HepG2 (cell line): ENCODE measurements at regions not wholly inside any gene's neighbourhood (a gene's known extent, or its start where the extent isn't known, plus 50 kb on each side); places are given as distances from the start of the nearest gene placed in this dataset.

Experiments used
- SOX13 ChIP-seq, 3 experiments: fragments of 450-650 bp in 1 of 3; sonication (generic) in 1 of 3; formaldehyde crosslinking in 1 of 3; IDR thresholded peaks in 2 of 3; conservative IDR thresholded peaks in 1 of 3; 2 replicates each; pipeline versions ENCODE4 v1.5.0 to v1.6.1; 2016 to 2020; ENCODE audit warnings: antibody characterized with exemption in 1 of 3, mild to moderate bottlenecking in 1 of 3, missing compliant biosample characterization in 1 of 3, missing genetic modification reagents in 1 of 3, moderate library complexity in 1 of 3
- SOX6 ChIP-seq, 2 experiments: fragments of 450-650 bp in 1 of 2; sonication (generic) in 1 of 2; formaldehyde crosslinking in 1 of 2; IDR thresholded peaks; 2 replicates each; pipeline versions ENCODE4 v1.4.0 to v1.6.1; 2017 to 2020; ENCODE audit warnings: antibody characterized with exemption in 1 of 2, mild to moderate bottlenecking in 1 of 2, missing genetic modification reagents in 1 of 2
- TIGD3 ChIP-seq: sonication (generic); formaldehyde crosslinking; IDR thresholded peaks from 2 replicates; pipeline ENCODE4 v1.5.1; 2020; ENCODE audit warnings: mild to moderate bottlenecking, missing genetic modification reagents, borderline replicate concordance
- USF2 ChIP-seq, 2 experiments: sonication (generic) in 1 of 2; formaldehyde crosslinking in 1 of 2; IDR thresholded peaks; 2 replicates each; pipeline versions ENCODE4 v1.5.1 to v1.6.1; 2011 to 2020; ENCODE audit warnings: borderline replicate concordance in 1 of 2, low read depth in 1 of 2, low read length in 1 of 2, mild to moderate bottlenecking in 1 of 2, missing genetic modification reagents in 1 of 2, moderate library complexity in 1 of 2
- ZFP36L1 ChIP-seq: sonication (generic); formaldehyde crosslinking; IDR thresholded peaks from 2 replicates; pipeline ENCODE4 v1.8.0; 2022; ENCODE audit warnings: mild to moderate bottlenecking, missing genetic modification reagents, moderate library complexity
- ZNF160 ChIP-seq: sonication (generic); formaldehyde crosslinking; IDR thresholded peaks from 2 replicates; pipeline ENCODE4 v1.8.0; 2022; ENCODE audit warnings: mild to moderate bottlenecking, inconsistent platforms, missing genetic modification reagents
- ZNF281 ChIP-seq: sonication (generic); formaldehyde crosslinking; IDR thresholded peaks from 2 replicates; pipeline ENCODE4 v1.4.0; 2020; ENCODE audit warnings: missing genetic modification reagents, borderline replicate concordance
- ZNF513 ChIP-seq: sonication (generic); formaldehyde crosslinking; conservative IDR thresholded peaks from 2 replicates; pipeline ENCODE4 v1.5.0; 2020; ENCODE audit warnings: missing genetic modification reagents
- ZNF891 ChIP-seq: sonication (generic); formaldehyde crosslinking; IDR thresholded peaks from 2 replicates; pipeline ENCODE4 v1.5.0; 2020; ENCODE audit warnings: mild to moderate bottlenecking, missing genetic modification reagents

GRCh38 chr9:106287091-106287631, 575.8 kb upstream of the ZNF462 start (continued):
- no peak for TF ChIP-seq SOX6 (IDR thresholded peaks at IDR 0.05)
- no peak for TF ChIP-seq SOX6 (CRISPR knock-in tag; IDR thresholded peaks at IDR 0.05)
- no peak for TF ChIP-seq ZNF513 (CRISPR knock-in tag)
- no peak for TF ChIP-seq ZNF891 (CRISPR knock-in tag)
- TF ChIP-seq ZNF160 = no peak
- no peak for TF ChIP-seq ZNF281 (CRISPR knock-in tag)
- TF ChIP-seq SOX13 (IDR thresholded peaks at IDR 0.05) = no peak
- no peak for TF ChIP-seq SOX13 (CRISPR knock-in tag; conservative IDR thresholded peaks at IDR 0.05 in 1 of 2, IDR thresholded peaks at IDR 0.05 in 1 of 2)
- no peak for TF ChIP-seq TIGD3 (CRISPR knock-in tag)
- no peak for TF ChIP-seq ZFP36L1
- TF ChIP-seq USF2 (IDR thresholded peaks at IDR 0.05; ENCODE audit: low read depth, low read length) = no peak
- no peak for TF ChIP-seq USF2 (CRISPR knock-in tag; IDR thresholded peaks at IDR 0.05; ENCODE audit: borderline replicate concordance)
- TF ChIP-seq, all 625 proteins: peak for 0
